HuH-7 (cell line): ENCODE measurements at regions not wholly inside any gene's neighbourhood (a gene's known extent, or its start where the extent isn't known, plus 50 kb on each side); places are given as distances from the start of the nearest gene placed in this dataset.
"Not testable (repeated sequence)": the region's sequence is repeated elsewhere in the genome, so short reads cannot be mapped to it uniquely, and the experiment has no call there.

ENCODE experiments used
- DNase-seq: peaks from one replicate; pipeline ENCODE4 v3.0.0; 2011; ENCODE audit warnings: low spot score

- no peak for DNase-seq
These were observed 101.5 kb downstream of the TENT5C start for GRCh38 chr1:117707371-117707770.

- no peak for DNase-seq
These were observed 102.7 kb downstream of the TENT5C start for GRCh38 chr1:117708323-117709248.

- DNase-seq: no peak
These were observed 103.4 kb downstream of the TENT5C start for GRCh38 chr1:117709249-117709691.

- DNase-seq: peak; percentile 17
These were observed 104.9 kb downstream of the TENT5C start for GRCh38 chr1:117710710-117711109.

GRCh38 chr1:117712621-117713020 lies 106.8 kb downstream of the TENT5C start:
- no peak for DNase-seq

GRCh38 chr1:117714546-117714945 lies 108.7 kb downstream of the TENT5C start:
- no peak for DNase-seq

GRCh38 chr1:117716030-117716429 lies 110.2 kb downstream of the TENT5C start:
- not testable (repeated sequence) for DNase-seq

- DNase-seq: not testable (repeated sequence)
These were observed 112.1 kb downstream of the TENT5C start for GRCh38 chr1:117717980-117718379.

- DNase-seq: not testable (repeated sequence)
These were observed 112.7 kb downstream of the TENT5C start for GRCh38 chr1:117718596-117718995.

GRCh38 chr1:117719004-117719403 lies 113.2 kb downstream of the TENT5C start:
- DNase-seq: no peak

GRCh38 chr1:117732065-117732797 lies 126.4 kb downstream of the TENT5C start:
- no peak for DNase-seq

GRCh38 chr1:117732956-117733355 lies 127.1 kb downstream of the TENT5C start:
- DNase-seq: no peak

- DNase-seq: no peak
These were observed 128.6 kb downstream of the TENT5C start for GRCh38 chr1:117734403-117734802.

GRCh38 chr1:117735045-117735992 lies 129.5 kb downstream of the TENT5C start:
- DNase-seq: no peak

- no peak for DNase-seq
These were observed 133.7 kb downstream of the TENT5C start for GRCh38 chr1:117739504-117739903.

- DNase-seq: no peak
These were observed 134.6 kb downstream of the TENT5C start for GRCh38 chr1:117740496-117740895.

GRCh38 chr1:117746565-117746964 lies 140.7 kb downstream of the TENT5C start:
- DNase-seq: not testable (repeated sequence)

- no peak for DNase-seq
These were observed 141.8 kb downstream of the TENT5C start for GRCh38 chr1:117747605-117748004.

GRCh38 chr1:117751321-117751720 lies 145.5 kb downstream of the TENT5C start:
- DNase-seq: no peak

GRCh38 chr1:117752661-117753060 lies 146.8 kb downstream of the TENT5C start:
- DNase-seq: no peak

GRCh38 chr1:117753232-117753631 lies 147.4 kb downstream of the TENT5C start:
- DNase-seq: no peak

GRCh38 chr1:117753652-117754051 lies 147.8 kb downstream of the TENT5C start:
- no peak for DNase-seq
